NB4 (cell line): ENCODE measurements at regions not wholly inside any gene's neighbourhood (a gene's known extent, or its start where the extent isn't known, plus 50 kb on each side); places are given as distances from the start of the nearest gene placed in this dataset.

Experiments used
- CTCF ChIP-seq: IDR thresholded peaks from one replicate; pipeline ENCODE4 v1.5.1; 2012; ENCODE audit warnings: low read depth, low read length
- MAX ChIP-seq: IDR thresholded peaks from 2 replicates; pipeline ENCODE4 v1.6.1; 2011; ENCODE audit warnings: low read depth, low read length
- MYC ChIP-seq: IDR thresholded peaks from 2 replicates; pipeline ENCODE4 v1.6.1; 2011; ENCODE audit warnings: low read depth, low read length
- POLR2A ChIP-seq: IDR thresholded peaks from 2 replicates; pipeline ENCODE4 v1.6.1; 2011; ENCODE audit warnings: mild to moderate bottlenecking; ENCODE audit not compliant: insufficient read length; ENCODE audit errors: extremely low read depth

- TF ChIP-seq POLR2A (no peak), MAX (no peak), CTCF (no peak), MYC (no peak)
Measured at GRCh38 chr7:19242246-19242645, 97.0 kb upstream of the FERD3L start.
